ENCODE measurements at regions not wholly inside any gene's neighbourhood (a gene's known extent, or its start where the extent isn't known, plus 50 kb on each side); places are given as distances from the start of the nearest gene placed in this dataset.
A peak's percentile ranks its signal among the peaks of the same experiment; 100 is the strongest.

GRCh38 chr12:131449027-131449426 lies 261.9 kb upstream of the SFSWAP start:
- no peak for DNase-seq (ENCODE audit: low spot score)
- no peaks in the 10 kb centered on the region for H3K36me3 Mint-ChIP-seq (ENCODE audit: low read depth, unreplicated experiment)
- no peaks in the 10 kb centered on the region for H3K9me3 Mint-ChIP-seq (ENCODE audit: unreplicated experiment)
- peaks cover 7% of the 10 kb centered on the region for H3K4me1 Mint-ChIP-seq (ENCODE audit: unreplicated experiment)
- no peaks in the 10 kb centered on the region for H3K27me3 Mint-ChIP-seq (ENCODE audit: unreplicated experiment)
- no peak overlapping the region for H3K4me3 Mint-ChIP-seq (ENCODE audit: unreplicated experiment)
- no peak overlapping the region for H3K27ac Mint-ChIP-seq (ENCODE audit: unreplicated experiment)
- TF ChIP-seq CTCF (IDR thresholded peaks at IDR 0.05; ENCODE audit: unreplicated experiment) = no peak

DNA sequence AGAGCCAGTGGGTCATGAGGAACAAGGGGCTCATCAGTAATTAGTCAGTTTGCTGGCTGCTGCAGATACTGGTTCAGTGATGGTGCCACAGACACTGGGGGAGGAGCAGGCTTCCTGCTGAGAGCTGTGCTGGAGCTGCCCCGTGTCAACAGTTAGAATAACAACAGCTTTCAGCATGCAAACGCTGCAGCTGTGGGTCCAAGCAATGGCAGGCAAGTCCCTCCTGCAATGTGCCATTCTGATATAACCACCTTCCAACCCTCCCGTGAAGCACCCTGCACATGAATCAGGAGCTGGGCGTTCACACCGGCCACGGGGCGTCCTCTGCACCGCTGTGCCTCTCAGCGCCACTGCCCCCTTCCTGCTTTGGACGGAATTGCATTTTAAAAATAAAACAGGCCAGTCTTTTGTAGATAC lies 258.4 kb upstream of the SFSWAP start:
- DNase-seq (ENCODE audit: low spot score) = peak; percentile 61
- Mint-ChIP-seq H3K9me3 (ENCODE audit: unreplicated experiment) (no peaks in the 10 kb centered on the region), H3K27ac (ENCODE audit: unreplicated experiment) (no peak overlapping the region), H3K36me3 (ENCODE audit: low read depth, unreplicated experiment) (no peaks in the 10 kb centered on the region), H3K27me3 (ENCODE audit: unreplicated experiment) (peaks cover 2% of the 10 kb centered on the region), H3K4me1 (ENCODE audit: unreplicated experiment) (peaks cover 7% of the 10 kb centered on the region), H3K4me3 (ENCODE audit: unreplicated experiment) (peak overlapping the region; percentile 47)
- TF ChIP-seq CTCF (IDR thresholded peaks at IDR 0.05; ENCODE audit: unreplicated experiment) = peak; percentile 65

GRCh38 chr12:131454418-131455217 lies 256.3 kb upstream of the SFSWAP start:
- peaks cover 4% of the 10 kb centered on the region for H3K27me3 Mint-ChIP-seq (ENCODE audit: unreplicated experiment)
- H3K36me3 Mint-ChIP-seq (ENCODE audit: low read depth, unreplicated experiment) = no peaks in the 10 kb centered on the region
- DNase-seq (ENCODE audit: low spot score) = peak; percentile 74
- no peaks in the 10 kb centered on the region for H3K9me3 Mint-ChIP-seq (ENCODE audit: unreplicated experiment)
- peaks cover 7% of the 10 kb centered on the region for H3K4me1 Mint-ChIP-seq (ENCODE audit: unreplicated experiment)
- H3K4me3 Mint-ChIP-seq (ENCODE audit: unreplicated experiment) = no peak overlapping the region
- peak; percentile 67 for TF ChIP-seq CTCF (IDR thresholded peaks at IDR 0.05; ENCODE audit: unreplicated experiment)
- no peak overlapping the region for H3K27ac Mint-ChIP-seq (ENCODE audit: unreplicated experiment)

DNA sequence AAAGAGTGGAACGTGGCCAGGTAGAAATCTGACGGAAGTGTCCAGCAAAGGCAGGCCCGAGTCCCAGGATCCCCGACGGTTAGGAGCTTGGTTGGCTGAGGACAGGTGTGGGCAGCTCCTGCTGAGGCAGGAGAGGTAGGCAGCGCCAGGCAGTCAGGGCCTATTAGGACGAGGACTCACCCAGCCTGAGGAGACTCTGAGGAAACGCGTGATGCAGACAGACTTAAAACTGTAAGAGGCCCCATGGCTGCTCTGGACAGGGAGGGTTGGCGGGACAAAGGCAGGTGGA lies 255.7 kb upstream of the SFSWAP start:
- H3K27ac Mint-ChIP-seq (ENCODE audit: unreplicated experiment) = no peak overlapping the region
- peaks cover 4% of the 10 kb centered on the region for H3K27me3 Mint-ChIP-seq (ENCODE audit: unreplicated experiment)
- H3K4me3 Mint-ChIP-seq (ENCODE audit: unreplicated experiment) = no peak overlapping the region
- TF ChIP-seq CTCF (IDR thresholded peaks at IDR 0.05; ENCODE audit: unreplicated experiment) = no peak
- H3K9me3 Mint-ChIP-seq (ENCODE audit: unreplicated experiment) = no peaks in the 10 kb centered on the region
- peaks cover 7% of the 10 kb centered on the region for H3K4me1 Mint-ChIP-seq (ENCODE audit: unreplicated experiment)
- no peaks in the 10 kb centered on the region for H3K36me3 Mint-ChIP-seq (ENCODE audit: low read depth, unreplicated experiment)
- no peak for DNase-seq (ENCODE audit: low spot score)

DNA sequence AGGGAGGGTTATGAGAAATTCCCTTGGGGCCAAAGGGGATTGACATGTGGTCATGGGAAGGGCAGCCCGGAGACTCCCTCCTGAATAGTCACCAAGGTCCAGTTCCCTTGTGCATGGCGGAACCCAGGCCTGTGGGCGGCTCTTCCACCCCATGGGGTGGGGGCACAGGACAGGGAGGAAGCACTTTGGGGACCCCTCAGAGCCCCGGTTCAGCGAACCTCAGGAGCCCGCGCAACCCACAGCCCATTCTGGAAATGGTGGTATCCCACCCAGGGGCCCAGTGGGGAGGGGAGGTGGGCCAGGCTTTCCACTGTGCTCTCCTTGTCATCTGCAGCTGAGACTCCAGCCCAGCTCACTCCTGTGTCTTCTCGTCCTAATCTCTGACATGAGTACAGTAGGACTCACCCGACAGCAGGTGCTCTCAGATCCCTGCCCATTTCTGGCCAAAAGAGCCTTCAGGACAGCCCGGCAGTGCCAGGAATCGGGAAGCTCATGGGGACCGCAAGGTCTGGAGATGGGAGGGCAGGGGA lies 255.2 kb upstream of the SFSWAP start:
- Mint-ChIP-seq H3K27ac (ENCODE audit: unreplicated experiment) (no peak overlapping the region), H3K4me1 (ENCODE audit: unreplicated experiment) (peaks cover 10% of the 10 kb centered on the region), H3K9me3 (ENCODE audit: unreplicated experiment) (no peaks in the 10 kb centered on the region), H3K27me3 (ENCODE audit: unreplicated experiment) (peaks cover 4% of the 10 kb centered on the region), H3K36me3 (ENCODE audit: low read depth, unreplicated experiment) (no peaks in the 10 kb centered on the region), H3K4me3 (ENCODE audit: unreplicated experiment) (no peak overlapping the region)
- no peak for TF ChIP-seq CTCF (IDR thresholded peaks at IDR 0.05; ENCODE audit: unreplicated experiment)
- no peak for DNase-seq (ENCODE audit: low spot score)
